Caco-2 (cell line): ENCODE measurements at regions not wholly inside any gene's neighbourhood (a gene's known extent, or its start where the extent isn't known, plus 50 kb on each side); places are given as distances from the start of the nearest gene placed in this dataset.

Source experiments
- BruUV-seq: library from RNA; stranded (reverse); fragments of 400-500 nt; replicated peaks from 2 replicates; lab custom pipeline; 2021; lab: Mats Ljungman, UMichigan
- CTCF ChIA-PET: fragments of 300-600 bp; sonication (Branson Sonifier 250); formaldehyde crosslinking; loops from one replicate; lab custom pipeline; 2022; ENCODE audit warnings: antibody characterized with exemption; lab: Charles Lee
- POLR2A ChIA-PET: fragments of 300-600 bp; sonication (Branson Sonifier 250); formaldehyde crosslinking; loops from one replicate; lab custom pipeline; 2022; ENCODE audit warnings: antibody characterized with exemption; lab: Charles Lee
- DNase-seq, 2 experiments: peaks; one replicate each; pipeline versions ENCODE4 v3.0.0 to v3.0.0-alpha.2; 2020 to 2022
- H3K27me3 ChIP-seq: replicated peaks from 2 replicates; pipeline ENCODE4 v1.6.0; 2011; ENCODE audit warnings: low read length; ENCODE audit not compliant: control insufficient read depth, insufficient read depth
- H3K36me3 ChIP-seq: 2 replicates; pipeline ENCODE4 v1.5.1; 2011; ENCODE audit warnings: low read length; ENCODE audit not compliant: control insufficient read depth, insufficient read depth
- H3K4me1 ChIP-seq: fragments of 250-450 bp; sonication (Bioruptor Pico); 2 replicates; pipeline ENCODE4 v1.5.1; 2020; ENCODE audit warnings: mild to moderate bottlenecking
- H3K4me3 ChIP-seq: 2 replicates; pipeline ENCODE4 v1.5.1; 2011; ENCODE audit warnings: low read depth, mild to moderate bottlenecking, control low read depth, low read length
- H3K9me3 ChIP-seq: fragments of 250-450 bp; sonication (Bioruptor Pico); 2 replicates; pipeline ENCODE4 v1.5.1; 2020; ENCODE audit warnings: mild to moderate bottlenecking, moderate library complexity
- H3K27ac Mint-ChIP-seq: one replicate; pipeline ENCODE4 v1.8.0; 2022; ENCODE audit warnings: mixed read lengths; ENCODE audit not compliant: unreplicated experiment
- H3K27me3 Mint-ChIP-seq: one replicate; pipeline ENCODE4 v1.8.0; 2022; ENCODE audit warnings: mixed read lengths; ENCODE audit not compliant: insufficient read depth, unreplicated experiment
- H3K36me3 Mint-ChIP-seq: one replicate; pipeline ENCODE4 v1.8.0; 2022; ENCODE audit warnings: mild to moderate bottlenecking, mixed read lengths; ENCODE audit not compliant: insufficient read depth, unreplicated experiment
- H3K4me1 Mint-ChIP-seq: one replicate; pipeline ENCODE4 v1.8.0; 2022; ENCODE audit warnings: low read depth, mixed read lengths; ENCODE audit not compliant: unreplicated experiment
- H3K4me3 Mint-ChIP-seq: one replicate; pipeline ENCODE4 v1.8.0; 2022; ENCODE audit warnings: mild to moderate bottlenecking, moderate library complexity, mixed read lengths; ENCODE audit not compliant: unreplicated experiment
- H3K9me3 Mint-ChIP-seq: one replicate; pipeline ENCODE4 v1.8.0; 2022; ENCODE audit warnings: mixed read lengths; ENCODE audit not compliant: unreplicated experiment
- intact Hi-C: fragments of 100-400 bp; cut with micrococcal nuclease; formaldehyde crosslinking; loops from one replicate; pipeline ENCODE4 v1.10.0; 2022; ENCODE audit not compliant: unreplicated experiment
- TF ChIP-seq, protein P1 (sequence below), 2 experiments: fragments of 200-600 bp in 1 of 2; IDR thresholded peaks; 1 replicate in 1 of 2; 2 replicates in 1 of 2; pipeline versions ENCODE4 v1.5.1 to v1.8.0; 2011 to 2022; ENCODE audit warnings: antibody characterized with exemption in 1 of 2, control low read depth in 1 of 2, inconsistent platforms in 1 of 2, low read depth in 1 of 2, low read length in 1 of 2, mild to moderate bottlenecking in 1 of 2, moderate library complexity in 1 of 2; ENCODE audit not compliant: insufficient read depth in 1 of 2, severe bottlenecking in 1 of 2, unreplicated experiment in 1 of 2

DNA sequence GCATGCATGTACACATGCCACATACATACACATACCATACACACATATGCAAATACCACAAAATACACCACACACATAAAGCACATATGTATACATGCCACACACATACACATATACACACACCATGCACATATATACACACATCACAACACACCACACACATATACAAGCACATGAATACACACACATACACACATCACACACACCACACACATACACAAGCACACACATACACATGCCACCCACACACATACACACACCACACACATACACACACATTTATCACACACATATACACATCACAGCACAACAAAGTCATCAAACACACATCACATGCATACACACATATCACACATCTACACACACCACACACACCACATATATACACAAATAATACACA, 1108.5 kb downstream of the GALC start:
- H3K27me3 Mint-ChIP-seq: no peaks in the 10 kb centered on the region
- Histone ChIP-seq H3K27me3 (no peaks in the 10 kb centered on the region), H3K36me3 (no peaks in the 10 kb centered on the region), H3K4me3 (no peak overlapping the region), H3K4me1 (no peaks in the 10 kb centered on the region), H3K9me3 (no peaks in the 10 kb centered on the region)
- no peak overlapping the region for H3K27ac Mint-ChIP-seq
- POLR2A ChIA-PET: no interaction called here
- peaks cover under 1% of the 10 kb centered on the region for H3K9me3 Mint-ChIP-seq
- no peak for DNase-seq
- CTCF ChIA-PET: no interaction called here
- no peak overlapping the region for H3K4me3 Mint-ChIP-seq
- H3K4me1 Mint-ChIP-seq: no peaks in the 10 kb centered on the region
- no peaks in the 10 kb centered on the region for H3K36me3 Mint-ChIP-seq
- BruUV-seq: no TSS peak
- intact Hi-C loops: no loop called here
- TF ChIP-seq, protein P1, sequence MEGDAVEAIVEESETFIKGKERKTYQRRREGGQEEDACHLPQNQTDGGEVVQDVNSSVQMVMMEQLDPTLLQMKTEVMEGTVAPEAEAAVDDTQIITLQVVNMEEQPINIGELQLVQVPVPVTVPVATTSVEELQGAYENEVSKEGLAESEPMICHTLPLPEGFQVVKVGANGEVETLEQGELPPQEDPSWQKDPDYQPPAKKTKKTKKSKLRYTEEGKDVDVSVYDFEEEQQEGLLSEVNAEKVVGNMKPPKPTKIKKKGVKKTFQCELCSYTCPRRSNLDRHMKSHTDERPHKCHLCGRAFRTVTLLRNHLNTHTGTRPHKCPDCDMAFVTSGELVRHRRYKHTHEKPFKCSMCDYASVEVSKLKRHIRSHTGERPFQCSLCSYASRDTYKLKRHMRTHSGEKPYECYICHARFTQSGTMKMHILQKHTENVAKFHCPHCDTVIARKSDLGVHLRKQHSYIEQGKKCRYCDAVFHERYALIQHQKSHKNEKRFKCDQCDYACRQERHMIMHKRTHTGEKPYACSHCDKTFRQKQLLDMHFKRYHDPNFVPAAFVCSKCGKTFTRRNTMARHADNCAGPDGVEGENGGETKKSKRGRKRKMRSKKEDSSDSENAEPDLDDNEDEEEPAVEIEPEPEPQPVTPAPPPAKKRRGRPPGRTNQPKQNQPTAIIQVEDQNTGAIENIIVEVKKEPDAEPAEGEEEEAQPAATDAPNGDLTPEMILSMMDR (IDR thresholded peaks at IDR 0.05; ENCODE audit: insufficient read depth in 1 of 2, low read depth in 1 of 2, low read length in 1 of 2, severe bottlenecking in 1 of 2, unreplicated experiment in 1 of 2): no peak

DNA sequence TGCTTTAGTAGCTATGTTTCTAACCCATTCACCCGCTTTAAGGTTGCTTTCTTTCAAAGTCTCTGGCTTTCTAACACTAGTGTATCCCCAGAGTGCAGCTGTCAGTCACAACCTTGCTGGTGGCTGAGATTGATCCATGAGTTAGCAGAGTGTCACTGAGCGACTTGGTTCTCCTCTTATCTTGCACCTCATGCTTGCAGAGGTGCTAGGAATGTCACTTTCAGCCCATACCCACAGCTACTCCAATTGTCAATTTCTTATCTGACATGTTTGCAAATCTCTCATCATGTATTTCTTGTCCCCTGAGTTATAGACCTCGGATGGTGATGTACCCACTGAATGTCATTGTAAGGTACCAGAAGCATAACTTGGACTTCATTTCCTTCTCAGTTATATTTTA, 1110.2 kb downstream of the GALC start:
- BruUV-seq: no TSS peak
- Histone ChIP-seq H3K27me3 (no peaks in the 10 kb centered on the region), H3K9me3 (no peaks in the 10 kb centered on the region), H3K4me3 (no peak overlapping the region), H3K4me1 (no peaks in the 10 kb centered on the region), H3K36me3 (no peaks in the 10 kb centered on the region)
- ChIA-PET POLR2A (no interaction called here), CTCF (no interaction called here)
- TF ChIP-seq, protein P1 (IDR thresholded peaks at IDR 0.05; ENCODE audit: insufficient read depth in 1 of 2, low read depth in 1 of 2, low read length in 1 of 2, severe bottlenecking in 1 of 2, unreplicated experiment in 1 of 2): no peak
- intact Hi-C loops: no loop called here
- H3K4me1 Mint-ChIP-seq: no peaks in the 10 kb centered on the region
- no peaks in the 10 kb centered on the region for H3K27me3 Mint-ChIP-seq
- no peak for DNase-seq
- H3K36me3 Mint-ChIP-seq: no peaks in the 10 kb centered on the region
- H3K27ac Mint-ChIP-seq: no peak overlapping the region
- no peaks in the 10 kb centered on the region for H3K9me3 Mint-ChIP-seq
- H3K4me3 Mint-ChIP-seq: no peak overlapping the region

DNA sequence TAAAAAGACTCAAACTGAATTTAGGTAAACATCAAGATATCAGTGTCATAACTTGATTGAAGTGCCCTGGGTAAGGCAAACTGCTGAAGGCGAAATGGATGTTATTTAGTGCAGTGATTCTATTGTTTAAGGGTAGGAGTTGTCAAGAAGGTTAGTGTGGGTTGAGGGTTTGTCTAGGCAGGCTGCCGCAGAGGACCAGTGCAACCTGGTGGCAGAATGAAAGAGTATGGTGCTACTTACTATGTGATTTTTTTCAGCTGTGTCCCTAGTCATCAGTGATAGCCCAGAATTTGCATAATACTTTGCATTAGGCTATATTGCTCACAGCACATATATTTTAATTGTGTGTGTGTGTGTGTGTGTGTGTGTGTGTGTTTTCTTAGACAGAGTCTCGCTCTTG, 1127.0 kb downstream of the GALC start:
- intact Hi-C loops: no loop called here
- BruUV-seq: no TSS peak
- H3K9me3 ChIP-seq: no peaks in the 10 kb centered on the region

More for the DNA sequence above, 1127.0 kb downstream of the GALC start:
- TF ChIP-seq, protein P1 (IDR thresholded peaks at IDR 0.05; ENCODE audit: insufficient read depth in 1 of 2, low read depth in 1 of 2, low read length in 1 of 2, severe bottlenecking in 1 of 2, unreplicated experiment in 1 of 2): no peak
- DNase-seq: no peak
- no peaks in the 10 kb centered on the region for H3K4me1 Mint-ChIP-seq
- Histone ChIP-seq H3K36me3 (no peaks in the 10 kb centered on the region), H3K4me1 (no peaks in the 10 kb centered on the region), H3K4me3 (no peak overlapping the region), H3K27me3 (no peaks in the 10 kb centered on the region)
- no peaks in the 10 kb centered on the region for H3K36me3 Mint-ChIP-seq
- H3K4me3 Mint-ChIP-seq: no peak overlapping the region
- ChIA-PET POLR2A (no interaction called here), CTCF (no interaction called here)
- H3K27me3 Mint-ChIP-seq: peaks cover 2% of the 10 kb centered on the region
- H3K9me3 Mint-ChIP-seq: no peaks in the 10 kb centered on the region
- no peak overlapping the region for H3K27ac Mint-ChIP-seq
